ENCODE measurements at regions not wholly inside any gene's neighbourhood (a gene's known extent, or its start where the extent isn't known, plus 50 kb on each side); places are given as distances from the start of the nearest gene placed in this dataset.

GRCh38 chr6:170224694-170225660 is 65.9 kb downstream of the DLL1 start:
- Histone ChIP-seq H3K4me1 (no peaks in the 10 kb centered on the region), H3K27me3 (no peaks in the 10 kb centered on the region), H3K9me3 (no peaks in the 10 kb centered on the region), H3K4me3 (no peak overlapping the region), H3K27ac (no peak overlapping the region), H3K36me3 (no peaks in the 10 kb centered on the region), H3K9ac (ENCODE audit: low read depth in 2 of 2, low read length in 2 of 2) (no peak overlapping the region)
- intact Hi-C loops (cut with DNase I): no loop called here
- no peak for TF ChIP-seq CTCF (IDR thresholded peaks at IDR 0.05)
- DNase-seq: no peak

GRCh38 chr6:170223718-170224693 is 66.9 kb downstream of the DLL1 start:
- H3K9me3 ChIP-seq: no peaks in the 10 kb centered on the region
- no peaks in the 10 kb centered on the region for H3K27me3 ChIP-seq
- DNase-seq: no peak
- no peak overlapping the region for H3K9ac ChIP-seq (ENCODE audit: low read depth in 2 of 2, low read length in 2 of 2)
- H3K27ac ChIP-seq: no peak overlapping the region
- no peak overlapping the region for H3K4me3 ChIP-seq
- no peak for TF ChIP-seq CTCF (IDR thresholded peaks at IDR 0.05)
- H3K4me1 ChIP-seq: no peaks in the 10 kb centered on the region
- H3K36me3 ChIP-seq: no peaks in the 10 kb centered on the region
- intact Hi-C loops (cut with DNase I): no loop called here

GRCh38 chr6:170222498-170223471 is 68.1 kb downstream of the DLL1 start:
- no peaks in the 10 kb centered on the region for H3K36me3 ChIP-seq

GRCh38 chr6:170221753-170222400 is 69.0 kb downstream of the DLL1 start:
- intact Hi-C loops (cut with DNase I): no loop called here
- no peaks in the 10 kb centered on the region for H3K36me3 ChIP-seq
- H3K27me3 ChIP-seq: no peaks in the 10 kb centered on the region
- H3K9ac ChIP-seq (ENCODE audit: low read depth in 2 of 2, low read length in 2 of 2): no peak overlapping the region
- peak; percentile 15 for DNase-seq
- H3K4me1 ChIP-seq: no peaks in the 10 kb centered on the region
- H3K4me3 ChIP-seq: no peak overlapping the region
- no peaks in the 10 kb centered on the region for H3K9me3 ChIP-seq
- TF ChIP-seq CTCF (IDR thresholded peaks at IDR 0.05): no peak
- H3K27ac ChIP-seq: no peak overlapping the region

More at GRCh38 chr6:170222498-170223471, 68.1 kb downstream of the DLL1 start:
- Histone ChIP-seq H3K4me3 (no peak overlapping the region), H3K9ac (ENCODE audit: low read depth in 2 of 2, low read length in 2 of 2) (no peak overlapping the region), H3K9me3 (no peaks in the 10 kb centered on the region), H3K4me1 (no peaks in the 10 kb centered on the region), H3K27me3 (no peaks in the 10 kb centered on the region), H3K27ac (no peak overlapping the region)
- DNase-seq: no peak
- no peak for TF ChIP-seq CTCF (IDR thresholded peaks at IDR 0.05)
- intact Hi-C loops (cut with DNase I): no loop called here

Data from colonic mucosa (tissue), 4 donors.